Stimulated activated naive CD8-positive, alpha-beta T cell treated with anti-CD3 and anti-CD28 coated beads, Interleukin-15, Interleukin-2, amounts not matched to agents 100 ng/mL and 50 ng/mL, for 24 hours (primary cell): ENCODE measurements at regions not wholly inside any gene's neighbourhood (a gene's known extent, or its start where the extent isn't known, plus 50 kb on each side); places are given as distances from the start of the nearest gene placed in this dataset.

Experiments
- H3K27ac Mint-ChIP-seq: one replicate; pipeline ENCODE4 v1.8.0; 2021; ENCODE audit warnings: mild to moderate bottlenecking, mixed read lengths
- H3K27me3 Mint-ChIP-seq: one replicate; pipeline ENCODE4 v1.8.0; 2021; ENCODE audit warnings: mixed read lengths
- H3K36me3 Mint-ChIP-seq: one replicate; pipeline ENCODE4 v1.8.0; 2021; ENCODE audit warnings: low read depth, mixed read lengths
- H3K4me1 Mint-ChIP-seq: one replicate; pipeline ENCODE4 v1.8.0; 2021; ENCODE audit warnings: low read depth, mixed read lengths
- H3K4me3 Mint-ChIP-seq: one replicate; pipeline ENCODE4 v1.8.0; 2021; ENCODE audit warnings: mild to moderate bottlenecking, mixed read lengths
- H3K9me3 Mint-ChIP-seq: one replicate; pipeline ENCODE4 v1.8.0; 2021; ENCODE audit warnings: mixed read lengths

DNA sequence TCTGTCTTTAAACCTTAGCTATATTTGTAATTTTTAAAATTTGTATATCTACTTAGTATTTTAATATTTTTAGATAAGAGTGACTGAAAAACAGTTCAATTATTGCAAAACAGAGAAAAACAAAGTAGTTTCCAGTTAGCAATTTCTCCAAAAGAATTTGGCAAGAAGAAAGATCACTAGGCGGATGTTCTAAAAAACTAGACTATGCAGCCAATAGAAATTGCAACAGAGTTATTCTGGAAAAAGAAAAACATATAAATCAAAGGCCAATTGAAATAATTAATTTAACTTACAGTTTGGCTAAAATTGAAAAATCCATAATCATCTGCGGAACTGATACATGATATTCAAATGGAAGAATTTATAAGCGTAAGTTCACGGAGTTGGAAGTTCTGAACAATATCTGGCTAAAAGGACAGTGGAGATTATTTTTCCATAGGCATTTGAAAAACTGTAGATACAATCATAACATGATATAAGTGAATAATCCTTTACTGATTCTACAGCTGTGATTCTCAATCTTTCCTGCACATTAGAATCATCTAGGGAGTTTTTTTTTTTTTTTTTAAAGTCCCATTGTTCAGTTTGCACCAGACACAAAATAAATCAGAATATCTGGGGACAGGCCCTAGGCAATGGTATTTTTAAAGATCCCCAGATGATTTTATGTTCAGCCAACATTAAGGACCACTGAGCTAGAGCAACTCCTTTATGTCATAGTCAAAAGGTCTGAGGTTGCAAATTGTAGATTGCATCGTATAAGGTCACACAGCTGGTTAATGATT lies 605.1 kb upstream of the DAB2 start:
- peaks cover 8% of the 10 kb centered on the region for H3K27me3 Mint-ChIP-seq
- no peaks in the 10 kb centered on the region for H3K9me3 Mint-ChIP-seq
- peaks cover 12% of the 10 kb centered on the region for H3K4me1 Mint-ChIP-seq
- no peak overlapping the region for H3K27ac Mint-ChIP-seq
- H3K36me3 Mint-ChIP-seq: no peaks in the 10 kb centered on the region
- H3K4me3 Mint-ChIP-seq: no peak overlapping the region

DNA sequence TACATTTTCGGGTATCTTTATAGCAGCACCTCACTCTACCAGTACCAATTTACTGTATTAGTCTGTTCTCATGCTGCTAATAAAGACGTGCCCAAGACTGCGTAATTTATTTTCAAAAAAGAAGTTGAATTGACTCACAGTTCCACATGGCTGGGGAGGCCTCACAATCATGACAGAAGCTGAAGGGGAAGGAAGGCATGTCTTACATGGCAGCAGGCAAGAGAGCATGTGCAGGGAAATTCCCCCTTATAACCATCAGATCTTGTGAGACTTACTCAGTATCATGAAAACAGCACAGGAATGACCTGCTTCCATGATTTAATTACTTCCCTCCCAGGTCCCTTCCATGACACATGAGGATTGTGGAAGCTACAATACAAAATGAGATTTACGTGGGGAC lies 602.6 kb upstream of the DAB2 start:
- H3K27me3 Mint-ChIP-seq: peaks cover 8% of the 10 kb centered on the region
- no peak overlapping the region for H3K27ac Mint-ChIP-seq
- H3K9me3 Mint-ChIP-seq: no peaks in the 10 kb centered on the region

DNA sequence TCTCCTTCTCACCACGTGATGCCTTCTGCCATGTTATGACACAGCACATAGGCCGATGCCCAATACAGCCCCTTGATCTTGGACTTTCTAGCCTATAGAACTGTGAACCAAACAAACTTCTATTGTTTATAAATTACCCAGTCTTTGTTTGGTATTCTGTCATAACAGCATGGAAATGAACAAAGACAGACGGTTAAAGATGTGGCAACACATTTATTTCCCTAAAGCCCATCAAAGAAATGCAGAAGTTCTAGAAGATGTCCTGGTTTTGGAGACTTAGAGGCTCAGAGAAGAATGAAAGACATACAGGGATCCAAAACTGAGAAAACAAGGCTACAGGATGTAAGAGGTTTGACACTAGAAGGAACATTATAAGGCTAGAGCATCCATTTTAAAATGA lies 600.8 kb upstream of the DAB2 start:
- no peak overlapping the region for H3K4me3 Mint-ChIP-seq
- H3K36me3 Mint-ChIP-seq: no peaks in the 10 kb centered on the region
- H3K27ac Mint-ChIP-seq: no peak overlapping the region
- no peaks in the 10 kb centered on the region for H3K4me1 Mint-ChIP-seq
- no peaks in the 10 kb centered on the region for H3K9me3 Mint-ChIP-seq
- H3K27me3 Mint-ChIP-seq: peaks cover 8% of the 10 kb centered on the region

More for the DNA sequence above, 602.6 kb upstream of the DAB2 start:
- no peaks in the 10 kb centered on the region for H3K36me3 Mint-ChIP-seq
- H3K4me1 Mint-ChIP-seq: no peaks in the 10 kb centered on the region
- no peak overlapping the region for H3K4me3 Mint-ChIP-seq

DNA sequence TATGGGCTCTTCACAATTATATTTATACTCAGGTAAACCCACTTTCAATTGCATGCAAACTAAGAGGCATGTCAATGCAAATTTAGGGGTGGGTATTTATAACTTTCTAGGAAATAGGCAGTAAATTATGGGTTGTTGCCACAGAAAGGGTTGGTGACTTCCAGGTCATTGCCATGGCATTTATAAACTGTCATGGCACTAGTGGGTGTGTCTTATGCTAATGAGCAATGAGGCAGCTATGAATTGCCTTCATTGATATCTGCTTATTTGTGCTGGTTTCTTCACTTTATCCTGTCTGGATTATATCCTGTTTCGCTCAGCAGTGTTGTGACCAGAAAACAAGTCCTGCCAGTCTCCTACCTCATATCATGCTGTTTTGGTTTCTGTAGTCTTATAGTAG lies 597.3 kb upstream of the DAB2 start:
- H3K27me3 Mint-ChIP-seq: peaks cover 5% of the 10 kb centered on the region
- H3K4me3 Mint-ChIP-seq: no peak overlapping the region
- no peak overlapping the region for H3K27ac Mint-ChIP-seq
- H3K4me1 Mint-ChIP-seq: no peaks in the 10 kb centered on the region
- H3K36me3 Mint-ChIP-seq: no peaks in the 10 kb centered on the region
- H3K9me3 Mint-ChIP-seq: no peaks in the 10 kb centered on the region

DNA sequence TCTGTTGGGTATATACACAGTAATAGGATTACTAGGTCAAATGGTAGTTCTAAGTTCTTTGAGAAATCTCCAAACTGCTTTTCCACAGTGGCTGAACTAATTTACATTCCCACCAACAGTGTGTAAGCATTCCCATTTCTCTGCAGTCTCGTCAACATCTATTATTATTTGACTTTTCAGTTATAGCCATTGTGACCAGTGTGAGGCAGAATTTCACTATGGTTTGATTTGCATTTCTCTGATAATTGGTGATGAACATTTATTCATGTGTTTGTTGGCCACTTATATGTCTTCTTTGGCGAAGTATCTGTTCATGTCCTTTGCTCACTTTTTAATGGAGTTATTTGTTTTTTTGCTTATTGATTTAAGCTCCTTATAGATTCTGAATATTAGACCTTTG lies 596.2 kb upstream of the DAB2 start:
- Mint-ChIP-seq H3K27me3 (peaks cover 5% of the 10 kb centered on the region), H3K27ac (no peak overlapping the region), H3K36me3 (no peaks in the 10 kb centered on the region)

DNA sequence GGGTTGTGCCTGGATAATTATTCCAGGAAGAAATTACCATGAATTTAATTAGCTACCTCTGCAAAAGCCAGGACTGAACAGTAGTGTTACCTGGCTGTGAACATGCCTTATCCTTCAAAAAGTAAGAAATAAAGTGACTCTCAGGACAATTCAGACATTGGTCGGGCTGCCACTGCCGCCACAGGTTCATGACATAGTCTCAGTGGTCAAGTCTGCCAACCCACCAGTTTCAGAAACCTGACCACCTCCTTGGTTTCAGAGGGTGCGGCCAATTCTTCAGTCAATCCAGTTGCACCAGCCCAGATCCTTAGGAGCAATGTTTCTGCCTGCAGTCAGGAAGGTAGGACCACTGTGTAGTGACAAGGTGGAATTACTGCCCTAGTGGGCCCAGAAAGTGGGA lies 593.1 kb upstream of the DAB2 start:
- Mint-ChIP-seq H3K9me3 (no peaks in the 10 kb centered on the region), H3K36me3 (no peaks in the 10 kb centered on the region), H3K27me3 (peaks cover 11% of the 10 kb centered on the region), H3K4me3 (no peak overlapping the region), H3K4me1 (no peaks in the 10 kb centered on the region), H3K27ac (no peak overlapping the region)

More for the DNA sequence above, 596.2 kb upstream of the DAB2 start:
- H3K4me3 Mint-ChIP-seq: no peak overlapping the region
- H3K4me1 Mint-ChIP-seq: no peaks in the 10 kb centered on the region
- H3K9me3 Mint-ChIP-seq: no peaks in the 10 kb centered on the region

DNA sequence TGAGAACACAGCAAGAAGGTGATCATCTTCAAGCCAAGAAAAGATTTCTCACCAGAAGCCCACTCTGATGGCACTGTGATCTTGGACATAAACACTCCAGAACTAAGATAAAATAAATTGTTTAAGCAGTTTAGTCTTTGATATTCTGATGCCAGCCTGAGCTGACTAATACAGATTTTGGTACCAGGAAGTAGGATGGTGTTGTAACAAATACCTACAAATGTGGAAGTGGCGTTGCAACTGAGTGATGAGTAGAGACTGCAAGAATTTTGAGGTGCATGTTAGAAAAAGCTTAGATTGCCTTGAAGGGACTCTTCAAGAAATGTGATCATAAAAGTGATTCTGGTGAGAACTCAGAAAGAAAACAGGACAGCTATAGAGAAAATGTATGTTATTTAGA lies 592.4 kb upstream of the DAB2 start:
- Mint-ChIP-seq H3K36me3 (no peaks in the 10 kb centered on the region), H3K4me1 (no peaks in the 10 kb centered on the region), H3K27me3 (peaks cover 14% of the 10 kb centered on the region), H3K4me3 (no peak overlapping the region), H3K27ac (no peak overlapping the region), H3K9me3 (no peaks in the 10 kb centered on the region)

DNA sequence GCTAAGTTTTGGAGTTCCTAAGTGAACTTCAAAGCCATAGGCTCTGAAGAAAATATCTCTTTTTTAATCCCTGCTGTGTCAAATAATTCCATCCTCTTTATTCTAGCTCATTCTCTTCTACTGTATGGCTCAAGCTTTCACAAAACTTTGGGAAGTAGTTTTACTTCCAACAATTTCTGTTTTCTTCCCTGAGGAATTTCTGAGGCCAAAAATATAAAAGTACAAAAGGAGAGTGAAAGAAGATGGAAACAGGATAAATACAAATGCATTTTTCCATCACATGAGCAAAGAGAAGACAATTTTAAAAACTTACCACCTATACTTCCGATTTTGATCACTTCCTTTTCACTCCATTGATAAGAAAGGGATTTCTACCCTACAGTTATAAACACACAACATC lies 585.7 kb upstream of the DAB2 start:
- peaks cover 16% of the 10 kb centered on the region for H3K9me3 Mint-ChIP-seq
- no peaks in the 10 kb centered on the region for H3K4me1 Mint-ChIP-seq
- H3K4me3 Mint-ChIP-seq: no peak overlapping the region
- no peaks in the 10 kb centered on the region for H3K36me3 Mint-ChIP-seq
- H3K27ac Mint-ChIP-seq: no peak overlapping the region
- peaks cover 33% of the 10 kb centered on the region for H3K27me3 Mint-ChIP-seq

DNA sequence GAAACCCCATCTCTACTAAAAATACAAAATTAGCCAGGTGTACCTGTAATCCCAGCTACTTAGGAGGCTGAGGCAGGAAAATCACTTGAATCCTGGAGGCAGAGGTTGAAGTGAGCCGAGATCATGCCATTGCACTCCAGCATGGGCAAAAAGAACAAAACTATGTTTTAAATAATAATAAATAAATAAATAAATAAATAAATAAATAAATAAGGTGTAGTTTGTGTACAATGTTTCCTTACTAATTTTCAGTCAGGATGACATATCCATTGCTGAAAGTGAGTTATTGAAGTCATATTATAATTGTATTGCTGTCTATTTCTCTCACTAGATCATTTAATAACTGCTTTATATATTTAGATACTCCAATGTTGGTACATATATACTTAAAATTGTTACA lies 581.5 kb upstream of the DAB2 start:
- peaks cover 24% of the 10 kb centered on the region for H3K27me3 Mint-ChIP-seq
- H3K4me3 Mint-ChIP-seq: no peak overlapping the region
- no peak overlapping the region for H3K27ac Mint-ChIP-seq
- no peaks in the 10 kb centered on the region for H3K4me1 Mint-ChIP-seq
- H3K36me3 Mint-ChIP-seq: no peaks in the 10 kb centered on the region
- H3K9me3 Mint-ChIP-seq: peaks cover 16% of the 10 kb centered on the region

DNA sequence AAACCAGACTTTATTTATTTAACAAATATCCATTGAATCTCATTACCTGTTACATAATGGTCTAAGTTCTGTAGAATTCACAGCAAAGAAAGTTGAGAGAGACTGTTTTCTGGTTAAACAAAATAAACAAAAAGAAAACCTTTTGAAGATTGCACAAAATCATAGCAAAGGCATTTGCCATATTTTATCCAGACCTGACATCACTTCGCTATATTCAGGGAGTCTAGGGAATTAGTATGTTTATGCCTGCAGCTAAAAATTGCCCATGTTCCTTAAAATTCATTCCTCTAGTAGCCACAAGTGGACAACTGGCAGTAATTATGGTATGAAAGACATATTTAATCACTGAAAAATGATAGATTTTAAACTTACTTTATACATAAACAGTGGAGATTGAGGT lies 577.0 kb upstream of the DAB2 start:
- H3K27ac Mint-ChIP-seq: no peak overlapping the region

DNA sequence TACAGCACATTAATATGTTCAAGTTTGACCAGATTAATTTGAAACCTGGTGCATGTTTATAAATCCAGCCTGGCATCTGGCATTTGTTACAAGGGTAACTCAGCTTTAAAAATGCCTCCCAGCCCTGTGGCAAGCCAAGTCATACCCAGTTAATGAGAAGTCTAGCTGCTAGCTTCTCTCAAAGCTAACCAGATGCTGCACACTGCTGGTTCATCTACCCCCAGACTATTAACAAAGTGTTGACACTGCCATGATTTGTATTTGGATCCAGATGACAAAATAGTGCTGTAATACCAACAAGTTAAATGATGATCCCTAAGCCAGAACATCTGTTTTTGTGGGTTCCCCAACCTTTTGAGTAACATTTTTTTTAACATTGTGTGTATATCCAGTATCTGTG lies 573.7 kb upstream of the DAB2 start:
- Mint-ChIP-seq H3K36me3 (no peaks in the 10 kb centered on the region), H3K27ac (no peak overlapping the region), H3K9me3 (no peaks in the 10 kb centered on the region), H3K4me1 (no peaks in the 10 kb centered on the region), H3K27me3 (peaks cover 19% of the 10 kb centered on the region), H3K4me3 (no peak overlapping the region)

More for the DNA sequence above, 577.0 kb upstream of the DAB2 start:
- no peaks in the 10 kb centered on the region for H3K9me3 Mint-ChIP-seq
- no peaks in the 10 kb centered on the region for H3K36me3 Mint-ChIP-seq
- no peaks in the 10 kb centered on the region for H3K4me1 Mint-ChIP-seq
- peaks cover 10% of the 10 kb centered on the region for H3K27me3 Mint-ChIP-seq
- no peak overlapping the region for H3K4me3 Mint-ChIP-seq

DNA sequence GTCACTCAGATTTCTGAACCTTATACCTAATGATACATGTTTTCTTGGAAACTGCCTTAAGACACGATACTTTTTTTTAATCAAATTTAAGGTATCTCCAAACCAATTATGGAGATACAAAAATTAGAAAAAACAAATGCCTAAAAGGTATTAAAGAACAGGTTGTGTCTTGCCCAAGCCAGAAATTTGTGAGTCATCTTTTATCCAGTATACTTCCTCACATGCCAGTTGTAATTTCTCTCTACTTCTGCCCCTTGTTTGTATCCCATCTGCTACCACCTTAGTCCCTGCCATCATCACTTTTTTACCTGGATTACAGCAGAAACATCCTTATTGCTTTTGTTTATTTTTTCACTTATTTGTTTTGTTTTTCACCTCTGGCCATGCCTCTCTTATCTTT lies 571.2 kb upstream of the DAB2 start:
- Mint-ChIP-seq H3K27me3 (peaks cover 26% of the 10 kb centered on the region), H3K4me3 (no peak overlapping the region), H3K9me3 (no peaks in the 10 kb centered on the region), H3K27ac (no peak overlapping the region), H3K36me3 (no peaks in the 10 kb centered on the region), H3K4me1 (peaks cover 3% of the 10 kb centered on the region)

DNA sequence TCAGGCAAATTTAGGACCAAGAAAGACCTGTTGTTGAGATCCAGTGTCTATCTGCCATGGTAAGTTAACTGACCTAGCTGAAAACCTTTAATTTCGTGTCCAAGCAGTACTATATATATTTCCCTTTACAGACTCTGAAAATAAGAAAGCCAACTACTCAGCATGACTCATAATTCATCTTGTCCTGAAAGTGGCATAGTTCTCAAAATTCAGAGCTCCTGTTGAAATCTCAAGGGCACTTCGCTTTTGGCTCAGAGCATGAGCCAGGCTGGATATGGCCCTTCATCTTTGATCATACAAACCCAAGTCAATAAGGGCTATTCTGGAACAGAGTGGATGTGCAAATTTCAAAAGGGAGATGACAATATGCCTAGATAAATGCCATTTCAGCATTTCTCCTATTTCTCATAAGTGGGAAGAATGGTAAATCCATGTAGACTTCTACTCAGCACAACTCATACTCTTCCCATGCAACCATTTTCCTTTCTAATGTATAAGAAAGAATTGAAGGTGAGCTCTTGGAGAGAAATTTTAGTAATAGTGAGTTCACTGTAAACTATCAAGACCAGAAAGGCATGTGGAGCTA lies 567.9 kb upstream of the DAB2 start:
- peaks cover 24% of the 10 kb centered on the region for H3K27me3 Mint-ChIP-seq
- no peaks in the 10 kb centered on the region for H3K9me3 Mint-ChIP-seq
- H3K4me1 Mint-ChIP-seq: peaks cover 3% of the 10 kb centered on the region
- no peaks in the 10 kb centered on the region for H3K36me3 Mint-ChIP-seq
- no peak overlapping the region for H3K27ac Mint-ChIP-seq
- H3K4me3 Mint-ChIP-seq: no peak overlapping the region

DNA sequence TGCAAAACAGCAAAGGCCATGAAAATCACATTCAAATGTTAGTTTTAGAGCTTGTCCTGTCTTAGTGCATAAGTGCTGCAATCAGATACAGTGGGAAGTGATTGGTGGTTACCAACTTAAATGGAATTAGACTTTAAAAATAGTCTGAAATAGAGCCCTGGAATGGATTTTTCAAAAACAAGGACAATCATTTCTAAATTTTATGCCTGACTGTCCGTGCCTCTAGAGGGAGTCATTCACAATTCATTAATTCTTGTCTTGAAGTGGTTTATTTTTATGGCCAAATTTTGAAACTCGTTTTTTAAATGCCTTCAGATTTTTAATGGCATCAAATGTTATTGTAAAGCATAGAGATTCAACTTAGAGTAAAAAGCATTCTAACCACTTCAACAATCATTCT lies 561.8 kb upstream of the DAB2 start:
- peaks cover 9% of the 10 kb centered on the region for H3K27me3 Mint-ChIP-seq
- H3K36me3 Mint-ChIP-seq: no peaks in the 10 kb centered on the region
- no peaks in the 10 kb centered on the region for H3K4me1 Mint-ChIP-seq
- no peak overlapping the region for H3K4me3 Mint-ChIP-seq
- H3K9me3 Mint-ChIP-seq: no peaks in the 10 kb centered on the region
- no peak overlapping the region for H3K27ac Mint-ChIP-seq

DNA sequence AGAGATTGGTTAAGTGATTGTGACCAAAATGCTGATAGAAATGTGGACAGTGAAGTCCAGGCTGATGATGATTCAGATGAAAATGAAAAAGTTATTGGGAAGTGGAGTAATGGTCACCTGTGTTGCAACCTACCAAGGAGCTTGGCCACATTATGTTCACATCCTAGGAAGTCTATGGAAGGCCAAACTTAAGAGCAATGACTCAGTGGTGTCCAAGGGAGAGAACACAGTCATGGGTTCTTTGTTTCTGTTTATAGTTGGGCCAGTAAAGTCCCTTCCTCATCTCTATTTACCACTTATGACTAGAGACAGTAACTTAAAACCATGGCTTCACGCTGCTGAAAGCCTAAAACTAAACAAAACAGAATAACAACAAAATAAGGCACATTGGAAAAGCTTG lies 555.3 kb upstream of the DAB2 start:
- no peak overlapping the region for H3K27ac Mint-ChIP-seq

More for the DNA sequence above, 555.3 kb upstream of the DAB2 start:
- Mint-ChIP-seq H3K27me3 (peaks cover 2% of the 10 kb centered on the region), H3K4me3 (no peak overlapping the region), H3K36me3 (no peaks in the 10 kb centered on the region), H3K9me3 (no peaks in the 10 kb centered on the region), H3K4me1 (no peaks in the 10 kb centered on the region)
